AG10803 (cell line): ENCODE measurements at regions not wholly inside any gene's neighbourhood (a gene's known extent, or its start where the extent isn't known, plus 50 kb on each side); places are given as distances from the start of the nearest gene placed in this dataset.

Experiments
- DNase-seq: peaks from one replicate; pipeline ENCODE4 v3.0.0; 2010; ENCODE audit warnings: low read depth
- H3K4me3 ChIP-seq: 2 replicates; pipeline ENCODE4 v1.5.1; 2011; ENCODE audit warnings: mild to moderate bottlenecking, low read length, control low read depth
- CTCF ChIP-seq: conservative IDR thresholded peaks from 2 replicates; pipeline ENCODE4 v1.5.1; 2011; ENCODE audit warnings: mild to moderate bottlenecking, low read length, control low read depth, inconsistent platforms

- no peak for DNase-seq
- no peak overlapping the region for H3K4me3 ChIP-seq
- TF ChIP-seq CTCF, result no peak
Measured at GRCh38 chr6:16817594-16817993, 56.3 kb upstream of the ATXN1 start.

GRCh38 chr6:16816891-16817290 is 55.6 kb upstream of the ATXN1 start:
- no peak overlapping the region for H3K4me3 ChIP-seq
- TF ChIP-seq CTCF, result no peak
- DNase-seq, result no peak

- no peak for TF ChIP-seq CTCF
- H3K4me3 ChIP-seq, result no peak overlapping the region
- DNase-seq, result no peak
Measured at GRCh38 chr6:16812993-16813392, 51.7 kb upstream of the ATXN1 start.

GRCh38 chr6:16811277-16811979 is 50.2 kb upstream of the ATXN1 start:
- no peak overlapping the region for H3K4me3 ChIP-seq
- DNase-seq, result no peak
- no peak for TF ChIP-seq CTCF
